Endothelial cell of umbilical vein (primary cell): ENCODE measurements at regions not wholly inside any gene's neighbourhood (a gene's known extent, or its start where the extent isn't known, plus 50 kb on each side); places are given as distances from the start of the nearest gene placed in this dataset.
A peak's percentile ranks its signal among the peaks of the same experiment; 100 is the strongest.

Source experiments
- BruUV-seq: library from RNA; stranded (reverse); fragments of 400-500 nt; replicated peaks from 2 replicates; lab custom pipeline; 2021; lab: Mats Ljungman, UMichigan
- CTCF ChIA-PET: fragments of 300-600, 350-600 bp; sonication (Branson Sonifier 250); formaldehyde crosslinking; loops from one replicate; lab custom pipeline; 2021; ENCODE audit warnings: antibody characterized with exemption, inconsistent platforms; lab: Charles Lee
- POLR2A ChIA-PET: fragments of 300-600, 350-600 bp; sonication (Branson Sonifier 250); formaldehyde crosslinking; loops from one replicate; lab custom pipeline; 2021; ENCODE audit warnings: antibody characterized with exemption, inconsistent platforms; lab: Charles Lee
- DNase-seq: peaks from one replicate; pipeline ENCODE4 v3.0.0-alpha.2; 2011; ENCODE audit warnings: low read depth, low spot score
- FAIRE-seq: peaks from 2 replicates; lab custom pipeline; 2011; peaks lifted over from hg19 to GRCh38; lab: Jason Lieb, UNC
- H2AFZ ChIP-seq: 2 replicates; pipeline ENCODE4 v1.6.0; 2012; ENCODE audit warnings: low read depth, low read length, control low read depth, inconsistent platforms
- H3K27ac ChIP-seq: 2 replicates; pipeline ENCODE4 v1.5.1; 2011; ENCODE audit warnings: low read depth, mild to moderate bottlenecking, control low read depth, low read length, moderate library complexity; ENCODE audit not compliant: insufficient read depth
- H3K27me3 ChIP-seq, 2 experiments: 2 replicates each; pipeline versions ENCODE4 v1.6.0 to v1.6.1; 2011; ENCODE audit warnings: low read length in 2 of 2, mixed read lengths in 1 of 2; ENCODE audit not compliant: control insufficient read depth in 2 of 2, insufficient read depth in 2 of 2
- H3K36me3 ChIP-seq, 2 experiments: 2 replicates in 1 of 2; 3 replicates in 1 of 2; pipeline ENCODE4 v1.5.1; 2011; ENCODE audit warnings: low read length in 2 of 2, mild to moderate bottlenecking in 1 of 2, moderate library complexity in 1 of 2; ENCODE audit not compliant: control insufficient read depth in 2 of 2, insufficient read depth in 2 of 2; ENCODE audit errors: extremely low read depth in 1 of 2
- H3K4me1 ChIP-seq: 3 replicates; pipeline ENCODE4 v1.5.1; 2011; ENCODE audit warnings: mild to moderate bottlenecking, low read length; ENCODE audit not compliant: control insufficient read depth, insufficient read depth; ENCODE audit errors: extremely low read depth
- H3K4me2 ChIP-seq: 2 replicates; pipeline ENCODE4 v1.6.1; 2011; ENCODE audit warnings: low read length, control low read depth, mixed read lengths; ENCODE audit not compliant: insufficient read depth
- H3K4me3 ChIP-seq, 3 experiments: fragments of 200-600 bp in 1 of 3; sonication (generic), shearing (Covaris generic) in 1 of 3; replicated peaks in 1 of 3; 2 replicates each; pipeline ENCODE4 v1.5.1; 2011 to 2016; ENCODE audit warnings: control low read depth in 3 of 3, low read length in 3 of 3, mild to moderate bottlenecking in 2 of 3, inconsistent platforms in 1 of 3, low read depth in 1 of 3, moderate library complexity in 1 of 3; ENCODE audit not compliant: insufficient read depth in 1 of 3
- H3K79me2 ChIP-seq: 2 replicates; pipeline ENCODE4 v1.6.0; 2012; ENCODE audit warnings: low read length, inconsistent platforms; ENCODE audit not compliant: control insufficient read depth, insufficient read depth
- H3K9ac ChIP-seq: replicated peaks from 2 replicates; pipeline ENCODE3; 2011; ENCODE audit warnings: low read length, control low read depth; ENCODE audit not compliant: insufficient read depth; ENCODE audit errors: extremely low read depth
- H3K9me1 ChIP-seq: replicated peaks from 3 replicates; pipeline ENCODE4 v1.6.0; 2011; ENCODE audit warnings: mild to moderate bottlenecking, low read length; ENCODE audit not compliant: control insufficient read depth, insufficient read depth; ENCODE audit errors: extremely low read depth
- H3K9me3 ChIP-seq: replicated peaks from 2 replicates; pipeline ENCODE4 v1.5.1; 2012; ENCODE audit warnings: low read length, inconsistent platforms; ENCODE audit not compliant: control insufficient read depth, insufficient read depth
- H4K20me1 ChIP-seq: replicated peaks from 2 replicates; pipeline ENCODE3; 2011; ENCODE audit warnings: mild to moderate bottlenecking, low read length; ENCODE audit not compliant: control insufficient read depth, insufficient read depth; ENCODE audit errors: extremely low read depth
- CTCF ChIP-seq, 2 donors: IDR thresholded peaks; 1 replicate in 1 of 2; 2 replicates in 1 of 2; pipeline ENCODE4 v1.5.1; 2011; ENCODE audit warnings: low read length in 2 of 2, mild to moderate bottlenecking in 2 of 2, moderate library complexity in 2 of 2, control low read depth in 1 of 2, inconsistent platforms in 1 of 2, low read depth in 1 of 2; ENCODE audit not compliant: insufficient read depth in 1 of 2; ENCODE audit errors: extremely low read depth in 1 of 2
- EZH2 ChIP-seq: IDR thresholded peaks from 2 replicates; pipeline ENCODE4 v1.6.1; 2012; ENCODE audit warnings: borderline replicate concordance, low read depth, mild to moderate bottlenecking, moderate library complexity, low read length, inconsistent platforms; ENCODE audit not compliant: severe bottlenecking
- FOS ChIP-seq: IDR thresholded peaks from 2 replicates; pipeline ENCODE4 v1.6.1; 2011; ENCODE audit warnings: mild to moderate bottlenecking, low read length, moderate library complexity, borderline replicate concordance; ENCODE audit not compliant: insufficient read depth
- GATA2 ChIP-seq: IDR thresholded peaks from 2 replicates; pipeline ENCODE4 v1.7.0; 2011; ENCODE audit warnings: low read depth, mild to moderate bottlenecking, moderate library complexity, mixed read lengths, low read length; ENCODE audit not compliant: insufficient read length, insufficient read depth
- JUN ChIP-seq: IDR thresholded peaks from 2 replicates; pipeline ENCODE4 v1.6.1; 2011; ENCODE audit warnings: borderline replicate concordance, low read depth; ENCODE audit not compliant: insufficient read length, insufficient read depth
- MAX ChIP-seq: IDR thresholded peaks from 2 replicates; pipeline ENCODE4 v1.6.1; 2011; ENCODE audit not compliant: insufficient read depth, insufficient read length
- MYC ChIP-seq: IDR thresholded peaks from one replicate; pipeline ENCODE4 v1.6.1; 2011; ENCODE audit warnings: mild to moderate bottlenecking, low read depth, low read length
- POLR2A ChIP-seq: IDR thresholded peaks from 2 replicates; pipeline ENCODE4 v1.6.1; 2012; ENCODE audit warnings: low read depth, mild to moderate bottlenecking, control low read depth, low read length
- POLR2AphosphoS5 ChIP-seq: IDR thresholded peaks from 2 replicates; pipeline ENCODE4 v1.6.1; 2012; ENCODE audit warnings: low read depth, mild to moderate bottlenecking, control low read depth, low read length, moderate library complexity; ENCODE audit not compliant: insufficient read depth
- dilution Hi-C: fragments of 300-500 bp; cut with MboI; formaldehyde crosslinking; loops from one replicate; pipeline ENCODE4 v1.15.0; 2019; ENCODE audit warnings: low sequenced_read_pairs; ENCODE audit not compliant: extremely low pct_ligation_motif_present
- intact Hi-C: fragments of 100-400 bp; cut with micrococcal nuclease; formaldehyde crosslinking; loops from one replicate; pipeline ENCODE4 v1.10.0; 2022

- FAIRE-seq (no peak), DNase-seq (no peak)
- dilution Hi-C loops, result no loop called here
Measured at GRCh38 chr6:140571145-140571544, 1196.7 kb upstream of the CITED2 start.

More at GRCh38 chr6:140571145-140571544, 1196.7 kb upstream of the CITED2 start:
- Histone ChIP-seq H3K36me3 (no peaks in the 10 kb centered on the region), H3K4me2 (peak overlapping the region; percentile 57), H3K9me3 (no peaks in the 10 kb centered on the region), H3K9ac (no peak overlapping the region), H2AFZ (no peak overlapping the region), H3K9me1 (no peaks in the 10 kb centered on the region), H4K20me1 (no peaks in the 10 kb centered on the region), H3K79me2 (no peaks in the 10 kb centered on the region), H3K4me1 (peaks cover 34% of the 10 kb centered on the region), H3K27me3 (no peaks in the 10 kb centered on the region), H3K4me3 (no peak overlapping the region), H3K27ac (peak overlapping the region; percentile 84)
- BruUV-seq, result no TSS peak
- POLR2A ChIA-PET, result no interaction called here
- TF ChIP-seq MAX, result no peak
- TF ChIP-seq CTCF (IDR thresholded peaks at IDR 0.05; ENCODE audit: extremely low read depth in 1 of 2, insufficient read depth in 1 of 2, low read depth in 1 of 2, low read length in 2 of 2), result no peak
- TF ChIP-seq POLR2AphosphoS5, result no peak
- TF ChIP-seq MYC, result no peak
- no peak for TF ChIP-seq EZH2
- no peak for TF ChIP-seq FOS
- TF ChIP-seq GATA2, result no peak
- no peak for TF ChIP-seq JUN
- TF ChIP-seq POLR2A, result no peak
- CTCF ChIA-PET, result no interaction called here
- intact Hi-C loops, result loop anchor here (5.0 to 10.0 kb wide), 2 partner anchors 596 to 991 kb away; no protein-coding TSS in a partner anchor
